KMS-11 (cell line): ENCODE measurements at regions not wholly inside any gene's neighbourhood (a gene's known extent, or its start where the extent isn't known, plus 50 kb on each side); places are given as distances from the start of the nearest gene placed in this dataset.

ENCODE experiments used
- H2AFZ ChIP-seq: fragments of 200-600 bp; sonication (generic); 2 replicates; pipeline ENCODE4 v1.6.1; 2016; ENCODE audit warnings: antibody characterized with exemption, mixed run types, low read depth
- H3K27ac ChIP-seq: fragments of 200-600 bp; sonication (generic); 2 replicates; pipeline ENCODE4 v1.6.1; 2016; ENCODE audit warnings: mild to moderate bottlenecking, mixed run types
- H3K27me3 ChIP-seq: fragments of 200-600 bp; sonication (generic); 2 replicates; pipeline ENCODE4 v1.6.1; 2017; ENCODE audit warnings: mild to moderate bottlenecking, low read depth, mixed run types, moderate library complexity; ENCODE audit not compliant: insufficient read depth
- H3K36me3 ChIP-seq: fragments of 200-600 bp; sonication (generic); 2 replicates; pipeline ENCODE4 v1.6.1; 2017; ENCODE audit warnings: mild to moderate bottlenecking, mixed run types; ENCODE audit not compliant: insufficient read depth
- H3K4me1 ChIP-seq: fragments of 200-600 bp; sonication (generic); 2 replicates; pipeline ENCODE4 v1.6.1; 2016; ENCODE audit warnings: mild to moderate bottlenecking, low read depth, mixed run types; ENCODE audit not compliant: poor library complexity, severe bottlenecking
- H3K4me2 ChIP-seq: fragments of 200-600 bp; sonication (generic); 2 replicates; pipeline ENCODE4 v1.7.0; 2016; ENCODE audit warnings: mild to moderate bottlenecking, mixed run types
- H3K4me3 ChIP-seq: fragments of 200-600 bp; sonication (generic); IDR thresholded peaks from 2 replicates; pipeline ENCODE4 v1.6.1; 2017; ENCODE audit warnings: low read depth, low read length, mixed read lengths; ENCODE audit not compliant: insufficient read depth
- H3K79me2 ChIP-seq: fragments of 200-600 bp; sonication (generic); 2 replicates; pipeline ENCODE4 v1.6.1; 2016; ENCODE audit warnings: low read depth, mixed run types; ENCODE audit not compliant: insufficient read depth
- H3K9ac ChIP-seq: fragments of 200-600 bp; sonication (generic); 2 replicates; pipeline ENCODE4 v1.6.1; 2016; ENCODE audit warnings: mild to moderate bottlenecking, mixed run types
- H4K20me1 ChIP-seq: fragments of 200-600 bp; sonication (generic); 2 replicates; pipeline ENCODE4 v1.6.1; 2016; ENCODE audit warnings: mild to moderate bottlenecking, mixed run types; ENCODE audit not compliant: insufficient read depth
- TF ChIP-seq, protein P1 (sequence below): fragments of 200-600 bp; sonication (generic); conservative IDR thresholded peaks from 2 replicates; pipeline ENCODE4 v1.6.1; 2017; ENCODE audit warnings: low read depth, mild to moderate bottlenecking, antibody characterized with exemption, low read length, moderate library complexity, mixed read lengths

DNA sequence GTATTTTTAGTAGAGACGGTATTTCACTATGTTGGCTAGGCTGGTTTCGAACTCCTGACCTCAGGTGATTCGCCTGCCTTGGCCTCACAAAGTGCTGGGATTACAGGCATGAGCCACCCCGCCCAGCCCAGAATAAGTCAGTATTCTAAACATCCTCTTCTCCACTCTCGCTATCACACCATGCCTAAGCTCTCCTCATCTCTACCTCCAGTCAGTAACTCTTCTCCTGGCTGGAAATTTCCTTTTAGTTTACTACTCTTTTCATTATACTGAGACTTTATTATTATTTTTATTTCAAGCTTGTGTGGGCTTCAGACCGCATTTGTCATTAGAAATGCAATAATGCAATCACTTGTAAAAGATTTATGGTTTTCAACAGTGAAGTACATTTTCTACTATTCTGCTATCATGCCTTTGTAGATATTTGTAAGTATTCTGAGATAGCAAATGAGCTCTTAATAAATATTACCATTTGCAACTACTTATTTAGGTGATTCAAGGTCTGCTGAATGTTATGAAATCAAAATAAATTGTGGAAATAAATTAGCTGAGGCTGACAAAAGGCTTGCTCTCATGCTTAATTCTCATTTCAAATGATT, 617.3 kb upstream of the GOT2 start:
- Histone ChIP-seq H3K9ac (no peak overlapping the region), H3K79me2 (no peaks in the 10 kb centered on the region), H3K4me3 (no peak overlapping the region), H3K4me1 (no peaks in the 10 kb centered on the region), H3K36me3 (no peaks in the 10 kb centered on the region), H4K20me1 (no peaks in the 10 kb centered on the region), H2AFZ (no peak overlapping the region), H3K27ac (no peak overlapping the region), H3K27me3 (no peaks in the 10 kb centered on the region), H3K4me2 (no peak overlapping the region)
- TF ChIP-seq, protein P1, sequence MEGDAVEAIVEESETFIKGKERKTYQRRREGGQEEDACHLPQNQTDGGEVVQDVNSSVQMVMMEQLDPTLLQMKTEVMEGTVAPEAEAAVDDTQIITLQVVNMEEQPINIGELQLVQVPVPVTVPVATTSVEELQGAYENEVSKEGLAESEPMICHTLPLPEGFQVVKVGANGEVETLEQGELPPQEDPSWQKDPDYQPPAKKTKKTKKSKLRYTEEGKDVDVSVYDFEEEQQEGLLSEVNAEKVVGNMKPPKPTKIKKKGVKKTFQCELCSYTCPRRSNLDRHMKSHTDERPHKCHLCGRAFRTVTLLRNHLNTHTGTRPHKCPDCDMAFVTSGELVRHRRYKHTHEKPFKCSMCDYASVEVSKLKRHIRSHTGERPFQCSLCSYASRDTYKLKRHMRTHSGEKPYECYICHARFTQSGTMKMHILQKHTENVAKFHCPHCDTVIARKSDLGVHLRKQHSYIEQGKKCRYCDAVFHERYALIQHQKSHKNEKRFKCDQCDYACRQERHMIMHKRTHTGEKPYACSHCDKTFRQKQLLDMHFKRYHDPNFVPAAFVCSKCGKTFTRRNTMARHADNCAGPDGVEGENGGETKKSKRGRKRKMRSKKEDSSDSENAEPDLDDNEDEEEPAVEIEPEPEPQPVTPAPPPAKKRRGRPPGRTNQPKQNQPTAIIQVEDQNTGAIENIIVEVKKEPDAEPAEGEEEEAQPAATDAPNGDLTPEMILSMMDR, result no peak

DNA sequence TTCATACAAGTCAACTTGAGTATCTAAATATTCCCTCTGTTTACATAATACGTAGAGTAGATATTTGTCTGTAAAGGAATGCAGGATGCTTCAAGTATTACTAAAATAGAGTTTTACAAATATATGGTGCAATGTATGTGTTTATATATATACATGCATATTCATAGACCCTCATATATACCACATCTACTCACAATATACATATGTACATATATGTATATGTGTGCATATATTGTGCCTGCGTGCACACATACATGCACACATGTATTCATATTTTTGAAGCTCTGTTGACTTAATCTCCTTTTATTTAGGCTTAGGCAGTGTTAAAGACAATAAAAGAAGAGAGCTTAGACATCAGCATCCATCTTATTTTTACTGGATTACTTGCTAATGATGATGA, 616.6 kb upstream of the GOT2 start:
- Histone ChIP-seq H3K4me1 (no peaks in the 10 kb centered on the region), H3K9ac (no peak overlapping the region), H2AFZ (no peak overlapping the region), H3K36me3 (no peaks in the 10 kb centered on the region), H4K20me1 (no peaks in the 10 kb centered on the region), H3K79me2 (no peaks in the 10 kb centered on the region), H3K4me2 (no peak overlapping the region), H3K27ac (no peak overlapping the region), H3K4me3 (no peak overlapping the region), H3K27me3 (no peaks in the 10 kb centered on the region)
- TF ChIP-seq, protein P1, result no peak

DNA sequence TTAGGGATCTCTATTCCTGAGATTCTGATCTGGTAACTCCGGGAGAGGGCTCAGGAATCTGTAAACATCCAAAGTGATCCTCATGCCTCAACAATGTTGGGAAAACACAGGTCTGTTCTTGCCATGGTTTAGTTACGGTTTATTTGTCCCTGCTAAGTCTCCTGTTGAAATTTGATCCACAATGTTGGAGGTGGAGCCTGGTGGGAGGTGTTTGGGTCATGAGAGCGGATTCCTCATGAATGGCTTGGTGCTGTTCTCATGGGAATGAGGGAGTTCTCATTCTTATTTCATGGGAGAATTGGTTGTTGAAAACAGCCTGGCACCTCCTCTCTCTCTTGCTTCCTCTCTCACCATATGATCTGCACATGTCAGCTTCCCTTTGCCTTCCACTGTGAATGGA, 608.6 kb upstream of the GOT2 start:
- TF ChIP-seq, protein P1, result no peak
- Histone ChIP-seq H3K4me2 (no peak overlapping the region), H3K27me3 (no peaks in the 10 kb centered on the region), H3K36me3 (no peaks in the 10 kb centered on the region), H4K20me1 (no peaks in the 10 kb centered on the region), H3K4me3 (no peak overlapping the region), H3K79me2 (no peaks in the 10 kb centered on the region), H3K27ac (no peak overlapping the region), H2AFZ (no peak overlapping the region), H3K4me1 (no peaks in the 10 kb centered on the region), H3K9ac (no peak overlapping the region)

DNA sequence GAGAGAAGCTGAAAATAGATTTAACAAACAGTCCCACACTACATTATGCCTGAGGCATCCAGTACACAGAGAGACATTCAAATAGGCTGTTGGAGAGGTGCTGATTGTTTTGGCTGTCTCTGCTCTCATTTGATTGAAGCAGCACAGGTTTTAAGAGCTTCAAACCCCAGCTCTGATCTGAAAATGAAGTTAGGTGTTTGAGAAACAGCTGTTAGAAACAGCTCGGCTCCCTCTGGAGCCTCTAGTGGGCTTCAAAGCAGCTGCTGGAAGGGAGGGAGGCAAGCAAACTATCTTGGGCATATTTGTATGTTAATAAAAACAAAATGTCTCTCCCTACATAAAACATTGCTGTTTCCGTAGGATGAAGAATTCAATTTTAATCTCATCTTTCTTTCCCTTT, 607.3 kb upstream of the GOT2 start:
- Histone ChIP-seq H4K20me1 (no peaks in the 10 kb centered on the region), H3K4me1 (no peaks in the 10 kb centered on the region), H3K27me3 (no peaks in the 10 kb centered on the region), H3K4me3 (no peak overlapping the region), H3K79me2 (no peaks in the 10 kb centered on the region), H3K27ac (no peak overlapping the region), H3K36me3 (no peaks in the 10 kb centered on the region), H2AFZ (no peak overlapping the region), H3K4me2 (no peak overlapping the region), H3K9ac (no peak overlapping the region)
- TF ChIP-seq, protein P1, result no peak
